ENCODE measurements at regions not wholly inside any gene's neighbourhood (a gene's known extent, or its start where the extent isn't known, plus 50 kb on each side); places are given as distances from the start of the nearest gene placed in this dataset.

DNA sequence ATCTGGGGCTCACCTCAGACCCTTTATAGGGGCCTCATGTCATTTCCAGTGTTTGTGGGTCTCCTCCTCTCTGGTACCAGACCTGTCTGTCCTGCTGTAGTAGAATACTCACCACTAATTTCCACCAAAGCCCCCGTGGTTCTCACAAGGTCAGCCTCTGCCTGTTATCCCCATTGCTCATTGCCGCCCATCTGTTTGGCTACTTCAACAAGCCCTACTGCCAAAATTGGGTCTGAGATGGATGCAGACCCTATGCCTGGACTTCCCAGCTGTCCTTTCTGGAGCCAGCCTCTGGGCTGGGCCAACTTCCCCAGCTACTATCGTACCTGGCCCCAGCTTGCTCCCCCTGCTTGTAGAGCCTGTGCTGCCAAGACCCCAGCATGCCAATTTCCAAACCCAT lies 152.1 kb upstream of the ISX start:
- TF ChIP-seq, protein P1, sequence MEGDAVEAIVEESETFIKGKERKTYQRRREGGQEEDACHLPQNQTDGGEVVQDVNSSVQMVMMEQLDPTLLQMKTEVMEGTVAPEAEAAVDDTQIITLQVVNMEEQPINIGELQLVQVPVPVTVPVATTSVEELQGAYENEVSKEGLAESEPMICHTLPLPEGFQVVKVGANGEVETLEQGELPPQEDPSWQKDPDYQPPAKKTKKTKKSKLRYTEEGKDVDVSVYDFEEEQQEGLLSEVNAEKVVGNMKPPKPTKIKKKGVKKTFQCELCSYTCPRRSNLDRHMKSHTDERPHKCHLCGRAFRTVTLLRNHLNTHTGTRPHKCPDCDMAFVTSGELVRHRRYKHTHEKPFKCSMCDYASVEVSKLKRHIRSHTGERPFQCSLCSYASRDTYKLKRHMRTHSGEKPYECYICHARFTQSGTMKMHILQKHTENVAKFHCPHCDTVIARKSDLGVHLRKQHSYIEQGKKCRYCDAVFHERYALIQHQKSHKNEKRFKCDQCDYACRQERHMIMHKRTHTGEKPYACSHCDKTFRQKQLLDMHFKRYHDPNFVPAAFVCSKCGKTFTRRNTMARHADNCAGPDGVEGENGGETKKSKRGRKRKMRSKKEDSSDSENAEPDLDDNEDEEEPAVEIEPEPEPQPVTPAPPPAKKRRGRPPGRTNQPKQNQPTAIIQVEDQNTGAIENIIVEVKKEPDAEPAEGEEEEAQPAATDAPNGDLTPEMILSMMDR (IDR thresholded peaks at IDR 0.05; ENCODE audit: low read depth, low read length) = no peak
- no peak for DNase-seq (ENCODE audit: extremely low read depth, low read depth)

DNA sequence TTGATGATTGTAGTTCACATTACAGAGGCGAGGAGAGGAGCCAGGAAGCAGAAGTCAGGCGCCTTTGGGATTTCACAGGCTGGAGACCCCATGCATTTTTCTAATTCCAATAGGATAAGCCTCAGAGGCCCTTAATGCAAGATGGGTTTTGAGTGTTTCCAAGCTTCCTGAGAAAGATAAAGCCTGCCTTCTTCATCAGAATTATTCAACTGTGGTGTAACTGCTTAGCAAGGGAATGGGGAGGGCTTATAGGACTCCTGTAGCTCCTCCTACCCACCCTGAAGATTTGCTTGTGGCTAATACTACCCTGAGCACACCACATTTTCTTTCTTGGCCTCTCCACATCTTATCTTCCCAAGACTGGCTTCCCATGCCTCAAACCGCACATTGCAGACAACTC lies 151.1 kb upstream of the ISX start:
- no peak for DNase-seq (ENCODE audit: extremely low read depth, low read depth)
- TF ChIP-seq, protein P1 (IDR thresholded peaks at IDR 0.05; ENCODE audit: low read depth, low read length) = no peak

DNA sequence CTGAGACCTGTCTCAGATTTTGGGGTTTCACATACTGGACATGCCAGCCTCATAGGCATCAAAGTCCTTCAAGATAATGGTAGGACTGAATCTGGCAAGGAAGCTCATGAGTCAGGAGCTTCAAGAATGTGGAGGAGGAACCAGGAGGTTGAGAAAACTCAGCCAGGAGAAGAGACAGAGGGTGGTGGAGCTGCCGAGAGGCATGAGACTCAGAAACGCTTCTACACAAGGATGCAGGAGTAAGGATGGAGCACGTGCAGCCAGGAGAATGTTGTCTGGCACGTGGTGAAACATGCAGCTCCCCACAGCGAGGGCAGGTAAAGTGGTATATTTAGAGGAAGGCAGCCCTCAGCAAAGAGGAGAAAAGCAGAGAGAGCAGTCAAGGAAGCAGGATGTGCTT lies 148.7 kb upstream of the ISX start:
- TF ChIP-seq, protein P1 (IDR thresholded peaks at IDR 0.05; ENCODE audit: low read depth, low read length) = no peak
- DNase-seq (ENCODE audit: extremely low read depth, low read depth) = no peak

DNA sequence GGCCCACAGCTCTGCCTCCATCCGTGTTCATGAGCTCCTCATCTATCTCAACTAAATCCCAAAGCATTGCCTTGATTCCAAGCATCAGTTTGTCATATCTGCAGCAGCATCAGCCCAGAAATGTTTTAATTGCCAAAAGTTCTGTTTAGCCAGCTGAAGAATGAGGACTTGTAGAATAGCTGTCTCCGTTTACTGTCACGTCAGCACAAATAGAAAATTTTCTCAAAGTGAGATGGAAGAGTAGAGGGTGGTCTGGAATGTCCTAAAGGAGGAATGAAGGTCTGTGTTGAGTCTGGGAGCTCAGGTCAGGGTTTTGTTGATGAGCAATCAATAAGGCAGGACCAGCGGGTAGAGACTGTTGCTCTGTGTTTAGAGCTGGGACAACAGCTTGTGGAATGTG lies 134.9 kb upstream of the ISX start:
- TF ChIP-seq, protein P1 (IDR thresholded peaks at IDR 0.05; ENCODE audit: low read depth, low read length) = no peak

DNA sequence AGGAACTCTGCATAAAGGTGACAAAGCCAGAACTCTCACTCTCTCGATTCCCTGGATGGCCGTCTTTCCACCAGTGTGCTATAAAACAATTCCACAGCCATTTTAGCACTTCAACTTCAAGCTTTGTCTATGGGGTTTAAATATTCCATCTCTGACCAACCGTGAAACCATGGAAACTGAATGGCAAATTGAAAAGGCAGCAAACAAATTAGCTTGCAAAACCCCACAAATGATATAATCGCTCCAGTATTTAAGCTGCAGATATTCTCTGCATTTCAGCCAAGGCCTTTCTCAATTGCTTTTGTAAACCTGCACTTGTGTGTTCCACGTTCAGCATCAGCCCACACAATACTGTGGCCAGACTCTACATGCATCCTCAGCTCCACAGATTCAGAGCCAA lies 131.7 kb upstream of the ISX start:
- TF ChIP-seq, protein P1 (IDR thresholded peaks at IDR 0.05; ENCODE audit: low read depth, low read length) = no peak
- DNase-seq (ENCODE audit: extremely low read depth, low read depth) = no peak

More for the DNA sequence above, 134.9 kb upstream of the ISX start:
- DNase-seq (ENCODE audit: extremely low read depth, low read depth) = no peak

DNA sequence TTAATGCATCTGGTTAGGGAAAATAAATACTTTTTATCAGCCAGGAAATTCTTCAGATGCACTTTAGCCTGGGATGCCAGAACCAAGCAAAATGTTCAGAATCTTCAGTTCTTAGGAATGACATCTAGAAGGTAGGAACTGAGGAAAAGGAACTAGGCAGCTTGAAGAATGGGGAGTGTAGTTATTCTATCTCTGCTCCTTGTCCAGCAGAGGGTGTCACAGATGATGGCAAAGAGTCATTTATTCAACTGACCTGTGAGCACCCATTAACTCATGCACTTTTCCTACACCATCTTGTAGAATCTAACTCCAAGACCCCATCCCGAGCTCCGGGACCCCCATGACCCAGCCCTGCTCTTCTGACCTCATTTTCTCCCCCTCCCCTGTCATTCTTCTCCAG lies 122.1 kb upstream of the ISX start:
- DNase-seq (ENCODE audit: extremely low read depth, low read depth) = no peak
- TF ChIP-seq, protein P1 (IDR thresholded peaks at IDR 0.05; ENCODE audit: low read depth, low read length) = no peak

DNA sequence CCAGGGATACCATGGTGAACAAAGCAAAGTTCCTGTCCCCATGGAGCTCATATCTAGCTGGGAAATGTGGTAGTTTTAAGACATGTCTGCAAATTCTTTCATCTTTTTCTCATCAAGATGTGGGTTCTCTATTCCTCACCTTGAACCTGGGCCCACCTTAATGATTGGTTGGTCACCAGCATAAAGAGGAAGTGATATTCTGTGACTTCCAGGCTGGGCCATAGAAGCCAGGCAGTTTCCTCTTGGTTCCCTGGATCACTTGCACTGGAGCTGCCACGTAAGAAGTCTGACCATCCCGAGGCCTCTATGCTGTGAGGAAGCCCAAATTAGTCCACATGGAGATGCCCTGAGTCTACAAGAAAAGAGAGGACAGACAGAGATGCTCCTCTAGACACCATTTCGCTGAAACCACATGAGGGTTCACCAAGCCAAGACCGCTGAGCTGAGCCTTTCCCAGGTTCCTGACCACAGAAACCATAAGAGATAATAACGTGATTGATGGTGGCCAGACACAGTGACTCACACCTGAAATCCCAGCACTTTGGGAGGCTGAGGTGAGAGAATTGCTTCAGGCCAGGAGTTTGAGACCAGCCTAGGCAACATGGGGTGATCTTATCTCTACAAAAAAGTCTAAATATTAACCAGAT lies 119.5 kb upstream of the ISX start:
- no peak for DNase-seq (ENCODE audit: extremely low read depth, low read depth)

More for the DNA sequence above, 119.5 kb upstream of the ISX start:
- TF ChIP-seq, protein P1 (IDR thresholded peaks at IDR 0.05; ENCODE audit: low read depth, low read length) = no peak

Measured in AG09319 (cell line).